22Rv1 (cell line): ENCODE measurements at regions not wholly inside any gene's neighbourhood (a gene's known extent, or its start where the extent isn't known, plus 50 kb on each side); places are given as distances from the start of the nearest gene placed in this dataset.

ENCODE experiments used
- H3K27ac ChIP-seq: fragments of 450-650 bp; 2 replicates; pipeline ENCODE4 v1.5.1; 2017
- CTCF ChIP-seq: fragments of 450-650 bp; IDR thresholded peaks from 2 replicates; pipeline ENCODE4 v1.5.1; 2017; ENCODE audit warnings: mild to moderate bottlenecking
- ZFX ChIP-seq: fragments of 450-650 bp; IDR thresholded peaks from 2 replicates; pipeline ENCODE4 v1.6.1; 2017; ENCODE audit warnings: antibody characterized with exemption, borderline replicate concordance

GRCh38 chr6:40755749-40756452, 168.7 kb upstream of the LRFN2 start:
- H3K27ac ChIP-seq, result no peak overlapping the region
- TF ChIP-seq CTCF, result no peak
- no peak for TF ChIP-seq ZFX

- no peak overlapping the region for H3K27ac ChIP-seq
- TF ChIP-seq ZFX, result no peak
- TF ChIP-seq CTCF, result no peak
Measured at GRCh38 chr6:40755046-40755681, 168.0 kb upstream of the LRFN2 start.

GRCh38 chr6:40754461-40755045, 167.4 kb upstream of the LRFN2 start:
- no peak for TF ChIP-seq ZFX
- TF ChIP-seq CTCF, result no peak

GRCh38 chr6:40753675-40754448, 166.7 kb upstream of the LRFN2 start:
- TF ChIP-seq ZFX, result no peak
- TF ChIP-seq CTCF, result no peak

More at GRCh38 chr6:40754461-40755045, 167.4 kb upstream of the LRFN2 start:
- H3K27ac ChIP-seq, result no peak overlapping the region

GRCh38 chr6:40753048-40753447, 165.9 kb upstream of the LRFN2 start:
- no peak for TF ChIP-seq CTCF
- no peak for TF ChIP-seq ZFX
- no peak overlapping the region for H3K27ac ChIP-seq

More at GRCh38 chr6:40753675-40754448, 166.7 kb upstream of the LRFN2 start:
- H3K27ac ChIP-seq, result no peak overlapping the region

GRCh38 chr6:40744835-40745234, 157.7 kb upstream of the LRFN2 start:
- no peak overlapping the region for H3K27ac ChIP-seq
- no peak for TF ChIP-seq CTCF
- no peak for TF ChIP-seq ZFX
